ENCODE measurements at regions not wholly inside any gene's neighbourhood (a gene's known extent, or its start where the extent isn't known, plus 50 kb on each side); places are given as distances from the start of the nearest gene placed in this dataset.
"Not testable (repeated sequence)": the region's sequence is repeated elsewhere in the genome, so short reads cannot be mapped to it uniquely, and the experiment has no call there.

GRCh38 chr9:79485258-79485657 lies 86.5 kb upstream of the TLE4 start:
- no peak for TF ChIP-seq CTCF (IDR thresholded peaks at IDR 0.05; ENCODE audit: insufficient read depth, low read length)
- H3K4me3 ChIP-seq (ENCODE audit: low read depth, low read length) = no peak overlapping the region
- DNase-seq (ENCODE audit: low read depth) = no peak

GRCh38 chr9:79489261-79490000 lies 82.3 kb upstream of the TLE4 start:
- H3K4me3 ChIP-seq (ENCODE audit: low read depth, low read length) = no peak overlapping the region
- peak; percentile 4 for DNase-seq (ENCODE audit: low read depth)
- TF ChIP-seq CTCF (IDR thresholded peaks at IDR 0.05; ENCODE audit: insufficient read depth, low read length) = no peak

- TF ChIP-seq CTCF (IDR thresholded peaks at IDR 0.05; ENCODE audit: insufficient read depth, low read length) = no peak
- DNase-seq (ENCODE audit: low read depth) = no peak
- no peak overlapping the region for H3K4me3 ChIP-seq (ENCODE audit: low read depth, low read length)
Observed at GRCh38 chr9:79490657-79491248, 81.0 kb upstream of the TLE4 start.

GRCh38 chr9:79492092-79493009 lies 79.4 kb upstream of the TLE4 start:
- TF ChIP-seq CTCF (IDR thresholded peaks at IDR 0.05; ENCODE audit: insufficient read depth, low read length) = no peak
- H3K4me3 ChIP-seq (ENCODE audit: low read depth, low read length) = no peak overlapping the region
- no peak for DNase-seq (ENCODE audit: low read depth)

- not testable (repeated sequence) for H3K4me3 ChIP-seq (ENCODE audit: low read depth, low read length); DNase-seq (ENCODE audit: low read depth)
Observed at GRCh38 chr9:79500196-79500864, 71.4 kb upstream of the TLE4 start.

GRCh38 chr9:79501546-79501945 lies 70.2 kb upstream of the TLE4 start:
- no peak for TF ChIP-seq CTCF (IDR thresholded peaks at IDR 0.05; ENCODE audit: insufficient read depth, low read length)
- no peak overlapping the region for H3K4me3 ChIP-seq (ENCODE audit: low read depth, low read length)
- no peak for DNase-seq (ENCODE audit: low read depth)

All from fibroblast of the aortic adventitia (primary cell).